ENCODE measurements at regions not wholly inside any gene's neighbourhood (a gene's known extent, or its start where the extent isn't known, plus 50 kb on each side); places are given as distances from the start of the nearest gene placed in this dataset.

DNA sequence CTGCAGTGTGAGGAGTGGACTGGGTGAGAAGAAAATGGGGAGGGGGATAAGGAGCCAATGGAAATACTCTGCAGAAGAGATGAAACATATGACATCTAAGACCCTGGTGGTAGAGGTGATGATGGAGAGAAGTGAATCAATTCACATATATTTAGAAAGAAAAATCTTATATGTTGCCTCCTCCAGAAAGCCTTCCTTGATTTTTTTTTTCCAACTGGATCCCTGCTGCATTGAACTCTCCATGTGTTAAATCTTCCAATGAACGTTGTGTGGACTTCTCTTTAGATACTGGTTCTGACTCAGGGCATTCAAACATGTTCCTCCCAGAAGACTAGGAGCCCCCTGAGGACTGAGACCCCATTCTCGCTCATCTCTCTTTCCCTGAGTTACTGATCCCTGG lies 348.3 kb downstream of the TSHZ3 start:
- H3K27me3 Mint-ChIP-seq (ENCODE audit: low read depth, poor library complexity), result peaks cover 15% of the 10 kb centered on the region
- H3K27ac Mint-ChIP-seq, result no peak overlapping the region
- no peak overlapping the region for H3K4me3 Mint-ChIP-seq
- no peaks in the 10 kb centered on the region for H3K36me3 Mint-ChIP-seq (ENCODE audit: low read depth)
- H3K4me1 Mint-ChIP-seq, result peaks cover 16% of the 10 kb centered on the region
- no peaks in the 10 kb centered on the region for H3K9me3 Mint-ChIP-seq
- TF ChIP-seq, protein P1, sequence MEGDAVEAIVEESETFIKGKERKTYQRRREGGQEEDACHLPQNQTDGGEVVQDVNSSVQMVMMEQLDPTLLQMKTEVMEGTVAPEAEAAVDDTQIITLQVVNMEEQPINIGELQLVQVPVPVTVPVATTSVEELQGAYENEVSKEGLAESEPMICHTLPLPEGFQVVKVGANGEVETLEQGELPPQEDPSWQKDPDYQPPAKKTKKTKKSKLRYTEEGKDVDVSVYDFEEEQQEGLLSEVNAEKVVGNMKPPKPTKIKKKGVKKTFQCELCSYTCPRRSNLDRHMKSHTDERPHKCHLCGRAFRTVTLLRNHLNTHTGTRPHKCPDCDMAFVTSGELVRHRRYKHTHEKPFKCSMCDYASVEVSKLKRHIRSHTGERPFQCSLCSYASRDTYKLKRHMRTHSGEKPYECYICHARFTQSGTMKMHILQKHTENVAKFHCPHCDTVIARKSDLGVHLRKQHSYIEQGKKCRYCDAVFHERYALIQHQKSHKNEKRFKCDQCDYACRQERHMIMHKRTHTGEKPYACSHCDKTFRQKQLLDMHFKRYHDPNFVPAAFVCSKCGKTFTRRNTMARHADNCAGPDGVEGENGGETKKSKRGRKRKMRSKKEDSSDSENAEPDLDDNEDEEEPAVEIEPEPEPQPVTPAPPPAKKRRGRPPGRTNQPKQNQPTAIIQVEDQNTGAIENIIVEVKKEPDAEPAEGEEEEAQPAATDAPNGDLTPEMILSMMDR (IDR thresholded peaks at IDR 0.05), result no peak
- no peak for DNase-seq

DNA sequence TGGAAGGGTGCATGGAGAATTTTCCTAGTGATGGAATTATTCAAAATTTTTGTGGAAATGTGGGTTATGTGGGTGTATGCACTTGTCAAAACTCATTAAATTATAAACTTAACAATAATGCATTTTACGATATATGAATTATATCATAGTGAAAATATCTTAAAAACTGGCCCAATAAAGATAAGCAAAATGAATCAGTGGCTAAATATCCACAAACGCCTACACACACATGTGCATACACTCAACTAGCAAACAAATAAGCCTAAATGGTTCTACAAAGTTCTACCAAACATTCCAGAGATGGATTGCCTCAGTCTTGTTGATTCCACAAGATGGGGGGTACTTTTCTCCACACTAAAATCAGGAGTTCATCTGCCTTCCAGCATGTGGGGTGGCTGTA lies 349.5 kb downstream of the TSHZ3 start:
- DNase-seq, result no peak
- H3K9me3 Mint-ChIP-seq, result no peaks in the 10 kb centered on the region
- no peak overlapping the region for H3K27ac Mint-ChIP-seq
- no peak overlapping the region for H3K4me3 Mint-ChIP-seq
- no peaks in the 10 kb centered on the region for H3K36me3 Mint-ChIP-seq (ENCODE audit: low read depth)
- TF ChIP-seq, protein P1 (IDR thresholded peaks at IDR 0.05), result no peak
- H3K4me1 Mint-ChIP-seq, result peaks cover 16% of the 10 kb centered on the region
- H3K27me3 Mint-ChIP-seq (ENCODE audit: low read depth, poor library complexity), result peaks cover 9% of the 10 kb centered on the region

DNA sequence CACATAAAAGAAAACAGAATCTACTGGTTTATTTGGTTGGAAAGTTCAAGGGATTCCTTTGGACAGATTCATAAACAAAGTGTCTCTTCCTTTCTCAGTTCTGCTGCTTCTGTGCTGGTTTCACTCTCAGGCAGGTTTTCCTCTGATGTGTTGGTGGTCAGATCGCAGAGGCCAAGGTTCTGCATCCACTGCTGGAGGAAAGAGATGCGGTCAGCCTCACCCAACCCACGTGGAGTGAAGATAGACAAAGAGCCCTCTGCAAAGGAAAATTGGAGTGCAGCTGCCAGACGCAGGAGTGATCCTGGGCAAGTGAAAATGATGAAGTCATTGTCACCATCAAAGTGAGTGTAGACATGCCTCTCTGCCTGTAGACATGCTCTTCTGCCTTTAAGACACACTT lies 352.0 kb downstream of the TSHZ3 start:
- Mint-ChIP-seq H3K27me3 (ENCODE audit: low read depth, poor library complexity) (peaks cover 9% of the 10 kb centered on the region), H3K9me3 (no peaks in the 10 kb centered on the region), H3K4me3 (no peak overlapping the region), H3K4me1 (peaks cover 8% of the 10 kb centered on the region), H3K27ac (no peak overlapping the region), H3K36me3 (ENCODE audit: low read depth) (no peaks in the 10 kb centered on the region)
- DNase-seq, result no peak
- TF ChIP-seq, protein P1 (IDR thresholded peaks at IDR 0.05), result no peak

DNA sequence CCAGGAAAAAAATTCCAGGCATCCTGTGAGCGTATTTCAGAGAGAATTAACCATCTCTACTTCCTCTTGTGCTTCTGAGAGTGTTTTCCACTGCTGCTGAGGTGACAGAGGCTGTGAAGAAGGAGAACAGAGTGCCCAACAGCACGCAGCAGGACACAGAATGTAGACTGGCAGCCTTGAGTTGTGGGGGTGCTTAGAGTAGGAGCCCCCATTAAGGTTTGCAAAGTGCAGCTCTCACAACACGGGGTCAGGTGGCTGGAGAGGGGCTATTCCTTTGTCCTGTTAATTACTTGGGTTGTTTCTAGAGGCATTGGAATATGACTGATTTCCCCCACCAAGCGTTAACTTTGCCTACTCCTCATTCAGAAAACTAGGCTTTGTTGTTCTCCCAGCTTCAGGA lies 370.6 kb downstream of the TSHZ3 start:
- Mint-ChIP-seq H3K4me1 (no peaks in the 10 kb centered on the region), H3K9me3 (peaks cover 16% of the 10 kb centered on the region), H3K27ac (no peak overlapping the region), H3K4me3 (no peak overlapping the region), H3K36me3 (ENCODE audit: low read depth) (no peaks in the 10 kb centered on the region), H3K27me3 (ENCODE audit: low read depth, poor library complexity) (peaks cover 4% of the 10 kb centered on the region)
- no peak for DNase-seq
- TF ChIP-seq, protein P1 (IDR thresholded peaks at IDR 0.05), result no peak

DNA sequence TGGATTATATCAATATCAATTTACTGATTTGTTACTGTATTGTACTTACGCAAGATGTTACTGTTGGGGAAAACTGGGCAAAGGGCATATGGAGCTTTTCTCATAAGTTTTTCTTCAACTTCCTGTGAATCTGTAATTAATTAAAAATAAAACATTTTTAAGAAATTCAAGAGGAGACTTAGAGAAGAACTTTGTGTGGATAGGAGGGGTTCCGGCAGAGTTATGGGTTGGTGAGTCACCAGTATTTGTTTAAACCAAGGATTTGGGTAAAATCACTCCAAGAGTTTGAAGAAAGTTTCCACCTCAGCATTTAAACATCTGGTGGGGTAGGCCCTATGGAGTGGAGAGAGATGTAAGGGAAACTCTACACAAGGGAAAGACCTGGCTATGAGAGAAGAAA lies 379.6 kb downstream of the TSHZ3 start:
- no peak overlapping the region for H3K4me3 Mint-ChIP-seq
- DNase-seq, result no peak
- no peaks in the 10 kb centered on the region for H3K27me3 Mint-ChIP-seq (ENCODE audit: low read depth, poor library complexity)
- TF ChIP-seq, protein P1 (IDR thresholded peaks at IDR 0.05), result no peak
- H3K4me1 Mint-ChIP-seq, result no peaks in the 10 kb centered on the region
- no peak overlapping the region for H3K27ac Mint-ChIP-seq
- peaks cover 4% of the 10 kb centered on the region for H3K9me3 Mint-ChIP-seq
- no peaks in the 10 kb centered on the region for H3K36me3 Mint-ChIP-seq (ENCODE audit: low read depth)

DNA sequence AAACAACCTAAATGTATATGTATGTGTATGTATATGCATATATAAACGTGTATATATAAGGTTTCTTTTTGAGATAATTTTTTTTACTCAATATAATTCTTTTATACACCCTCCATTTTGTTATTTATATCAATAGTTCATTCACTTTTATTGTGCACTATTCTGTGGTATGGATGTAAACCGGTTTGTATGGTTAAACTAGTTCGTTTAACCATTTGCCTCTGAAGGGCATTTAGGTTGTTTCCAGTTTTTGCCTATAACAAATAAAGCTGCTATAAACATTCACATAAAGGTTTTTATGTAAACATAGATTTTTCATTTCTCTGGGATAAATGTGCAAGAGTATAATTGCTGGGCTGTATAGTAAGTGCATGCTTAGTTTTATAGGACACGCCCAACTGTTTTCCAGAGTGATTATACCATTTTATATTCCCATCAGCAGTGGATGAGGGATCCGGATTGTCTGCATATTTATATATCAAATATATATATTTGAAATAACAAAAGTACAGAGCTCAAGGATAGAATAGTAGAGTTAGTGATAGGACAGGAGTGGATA lies 380.3 kb downstream of the TSHZ3 start:
- no peak overlapping the region for H3K4me3 Mint-ChIP-seq
- DNase-seq, result no peak
- peaks cover 4% of the 10 kb centered on the region for H3K9me3 Mint-ChIP-seq
- TF ChIP-seq, protein P1 (IDR thresholded peaks at IDR 0.05), result no peak
- no peaks in the 10 kb centered on the region for H3K36me3 Mint-ChIP-seq (ENCODE audit: low read depth)
- H3K27me3 Mint-ChIP-seq (ENCODE audit: low read depth, poor library complexity), result no peaks in the 10 kb centered on the region
- H3K4me1 Mint-ChIP-seq, result no peaks in the 10 kb centered on the region
- no peak overlapping the region for H3K27ac Mint-ChIP-seq

Measured in nephron progenitor cell (in vitro differentiated cells).